ENCODE measurements at regions not wholly inside any gene's neighbourhood (a gene's known extent, or its start where the extent isn't known, plus 50 kb on each side); places are given as distances from the start of the nearest gene placed in this dataset.

GRCh38 chr22:16387088-16387487 is 205.5 kb downstream of the CCT8L2 start:
- TF ChIP-seq CTCF (CRISPR knock-in tag; IDR thresholded peaks at IDR 0.05) (no peak), KAT2B (IDR thresholded peaks at IDR 0.05; ENCODE audit: borderline replicate concordance, low read depth, low read length) (no peak), SP2 (CRISPR knock-in tag; IDR thresholded peaks at IDR 0.05) (no peak), MAFK (conservative IDR thresholded peaks at IDR 0.05 in 1 of 2, IDR thresholded peaks at IDR 0.05 in 1 of 2; ENCODE audit: low read length in 2 of 2) (no peak), CEBPB (IDR thresholded peaks at IDR 0.05; ENCODE audit: borderline replicate concordance, low read depth, low read length) (no peak)
